ENCODE measurements at regions not wholly inside any gene's neighbourhood (a gene's known extent, or its start where the extent isn't known, plus 50 kb on each side); places are given as distances from the start of the nearest gene placed in this dataset.

DNA sequence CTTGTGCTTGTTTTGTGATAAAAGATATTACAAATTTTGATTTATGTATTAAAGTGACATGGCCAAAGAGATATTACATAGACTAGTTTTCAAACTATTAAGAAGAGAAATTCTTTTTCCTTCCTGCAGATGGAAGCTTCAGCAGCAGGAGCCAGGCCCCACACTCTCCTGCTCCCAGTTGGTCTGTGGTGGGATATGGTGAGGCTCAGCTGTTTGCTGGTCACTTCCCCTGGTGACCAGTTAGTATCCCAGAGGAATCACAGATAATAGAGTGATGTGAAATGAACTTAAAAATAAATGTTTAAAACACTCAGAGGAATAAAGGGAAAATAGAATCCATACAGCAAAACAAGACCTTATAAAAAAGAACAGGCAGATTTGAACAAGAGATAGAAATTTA is 154.7 kb downstream of the KTN1 start:
- no peak for DNase-seq

DNA sequence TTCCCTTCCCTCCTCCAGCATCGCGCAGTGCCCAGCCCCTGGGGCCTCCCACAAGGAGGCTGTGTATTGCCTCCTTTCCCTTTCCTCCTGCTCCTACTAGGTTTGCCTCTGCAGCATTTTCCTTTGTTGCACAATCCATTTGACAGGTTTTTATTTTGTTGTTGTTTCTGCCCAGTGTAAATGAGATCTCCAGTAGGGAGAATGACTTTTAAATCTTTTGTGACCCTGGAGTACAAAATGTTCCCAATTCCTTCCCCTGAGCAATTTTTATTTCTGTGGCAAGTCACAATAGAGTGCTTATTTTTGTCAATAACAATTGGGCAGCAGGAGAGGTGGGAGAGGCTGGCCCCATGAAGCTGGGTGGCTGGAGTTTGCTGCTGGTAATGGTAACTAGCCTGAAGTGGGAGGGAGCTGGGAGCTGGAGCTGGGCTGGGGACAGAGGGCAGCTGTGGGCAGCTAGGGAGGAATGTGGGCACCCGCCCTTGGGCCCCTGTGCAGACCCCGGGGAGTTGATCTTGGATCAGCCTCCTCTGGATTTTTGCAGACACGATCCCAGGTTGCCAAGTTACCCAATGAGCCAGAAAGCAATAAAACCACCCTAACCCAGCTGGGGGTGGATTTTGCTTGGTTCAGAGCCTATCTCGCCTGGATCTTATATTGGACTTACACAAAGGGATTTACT is 160.1 kb downstream of the KTN1 start:
- DNase-seq = no peak

DNA sequence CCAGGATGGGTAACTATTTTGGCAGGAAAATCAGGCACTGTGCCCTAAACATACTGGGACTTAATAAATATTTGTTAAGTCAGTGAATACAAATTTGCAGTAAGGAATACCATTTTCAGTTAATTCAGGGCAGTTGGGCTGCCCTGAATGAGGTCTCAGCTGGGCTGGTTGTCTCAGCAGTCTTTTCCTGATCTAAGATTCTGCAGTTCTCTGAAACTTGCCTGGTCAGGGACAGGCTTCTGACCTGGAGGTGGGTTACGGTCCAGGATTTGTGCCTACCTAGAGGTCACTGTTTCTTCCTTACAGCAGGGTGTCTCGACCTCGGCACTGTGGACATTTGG is 160.6 kb downstream of the KTN1 start:
- DNase-seq = no peak

DNA sequence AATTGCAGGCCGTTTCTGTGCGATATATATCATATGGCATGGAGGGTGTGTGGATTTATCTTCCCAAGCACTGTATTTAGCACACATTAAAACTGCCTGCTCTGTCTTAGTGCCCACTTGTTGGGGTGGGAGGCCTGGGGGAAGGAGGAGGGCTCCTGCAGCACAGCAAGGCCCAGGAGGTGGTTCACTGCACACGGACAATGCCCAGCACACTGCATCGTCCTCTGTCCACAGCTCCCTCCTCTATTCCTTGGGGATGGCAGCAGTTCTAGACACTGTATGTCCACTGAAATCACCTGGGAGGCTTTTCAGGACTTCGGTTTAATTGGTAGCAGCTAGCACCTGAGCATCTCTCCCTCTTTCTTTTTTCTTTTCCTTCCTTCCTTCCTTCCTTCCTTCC is 161.2 kb downstream of the KTN1 start:
- no peak for DNase-seq

DNA sequence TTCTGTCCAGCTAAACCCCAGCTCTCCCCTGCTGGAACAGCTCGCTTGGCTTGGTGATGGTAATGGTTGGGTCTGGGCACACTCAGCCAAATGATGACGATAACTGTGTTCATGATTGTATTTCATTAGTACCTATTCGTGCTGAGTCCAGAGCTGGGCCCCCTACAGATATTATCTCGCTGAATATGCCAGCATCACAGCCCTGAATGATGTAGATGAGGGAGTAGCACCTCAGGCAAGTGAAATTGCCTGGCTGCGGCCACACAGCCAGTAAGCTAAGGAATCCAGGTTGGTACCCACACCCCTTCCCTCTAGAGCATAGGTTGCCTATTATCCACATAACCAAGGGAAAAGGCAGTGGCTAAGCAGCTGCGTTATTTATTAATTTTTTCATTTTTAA is 163.5 kb downstream of the KTN1 start:
- DNase-seq = no peak

DNA sequence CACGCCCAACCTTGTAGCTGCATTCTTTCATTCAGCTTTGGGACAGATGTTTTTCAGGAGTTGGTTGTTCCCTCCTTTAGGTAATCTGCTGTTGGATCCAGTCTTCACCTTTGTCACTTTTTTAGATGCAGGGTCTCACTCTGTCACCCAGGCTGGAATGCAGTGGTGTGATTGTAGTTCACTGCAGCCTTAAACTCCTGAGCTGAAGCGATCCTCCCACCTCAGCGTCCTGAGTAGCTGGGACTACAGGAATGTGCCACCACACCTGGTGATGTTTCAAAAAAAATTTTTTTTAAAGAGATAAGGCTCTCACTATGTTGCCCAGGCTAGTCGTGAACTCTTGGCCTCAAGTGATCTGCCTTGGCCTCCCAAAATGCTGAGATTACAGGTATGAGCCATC is 164.3 kb downstream of the KTN1 start:
- DNase-seq = no peak

DNA sequence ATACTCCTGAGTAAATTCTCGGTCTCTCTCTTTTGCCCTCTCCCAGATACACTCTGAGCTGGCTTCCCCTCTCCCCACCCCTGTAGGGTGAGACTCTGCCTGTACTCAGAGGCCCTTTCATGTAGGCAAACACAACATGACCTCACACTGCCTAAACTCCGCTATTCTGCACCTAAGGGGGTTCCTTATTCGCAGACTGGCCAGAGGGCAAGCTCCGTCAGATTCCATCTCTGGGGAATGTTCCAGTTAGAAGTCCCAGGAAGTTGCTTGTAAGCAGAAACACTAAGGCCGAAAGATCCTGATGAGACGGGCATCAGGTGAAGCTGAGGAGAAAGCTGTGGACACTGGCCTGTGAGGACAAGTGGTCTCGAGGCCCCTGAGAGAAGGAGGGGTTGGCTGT is 165.9 kb downstream of the KTN1 start:
- DNase-seq = no peak

DNA sequence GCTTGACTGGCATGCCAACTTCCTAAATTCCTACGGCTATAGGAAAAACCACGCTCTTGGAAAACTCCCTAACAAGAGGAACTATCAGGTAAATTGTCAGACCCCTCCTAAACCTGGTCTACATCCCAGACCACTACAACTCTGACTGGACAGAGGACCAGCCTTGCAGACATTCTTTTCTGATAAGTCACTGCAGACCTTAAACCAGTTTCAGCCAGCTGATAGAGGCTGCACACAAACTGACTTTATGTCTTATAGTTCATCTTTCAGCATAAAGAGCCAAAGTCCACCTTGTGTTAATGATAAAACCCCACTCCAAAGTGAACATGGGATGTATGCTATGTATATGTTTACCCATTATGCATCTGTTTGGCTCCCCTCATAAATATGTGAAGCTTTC is 166.6 kb downstream of the KTN1 start:
- no peak for DNase-seq

DNA sequence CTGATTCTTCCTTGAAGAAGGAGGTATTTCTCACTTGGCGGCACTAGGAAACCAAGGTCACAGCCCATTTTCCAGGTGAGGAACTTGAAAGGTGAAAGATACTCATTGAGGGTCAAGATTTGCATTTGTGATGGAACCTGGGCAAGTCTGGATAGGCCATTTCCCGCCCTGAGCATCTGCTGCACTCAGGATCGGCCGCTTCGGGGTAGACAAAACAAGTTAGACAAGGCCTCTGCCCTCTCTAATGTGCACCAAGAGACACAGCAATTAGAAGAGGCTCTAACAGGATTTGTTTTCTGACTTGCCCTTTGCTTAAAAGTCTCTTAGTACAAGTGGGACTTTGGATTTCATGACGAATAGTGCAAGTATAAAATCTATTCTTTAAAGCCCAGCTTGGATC is 167.2 kb downstream of the KTN1 start:
- no peak for DNase-seq

DNA sequence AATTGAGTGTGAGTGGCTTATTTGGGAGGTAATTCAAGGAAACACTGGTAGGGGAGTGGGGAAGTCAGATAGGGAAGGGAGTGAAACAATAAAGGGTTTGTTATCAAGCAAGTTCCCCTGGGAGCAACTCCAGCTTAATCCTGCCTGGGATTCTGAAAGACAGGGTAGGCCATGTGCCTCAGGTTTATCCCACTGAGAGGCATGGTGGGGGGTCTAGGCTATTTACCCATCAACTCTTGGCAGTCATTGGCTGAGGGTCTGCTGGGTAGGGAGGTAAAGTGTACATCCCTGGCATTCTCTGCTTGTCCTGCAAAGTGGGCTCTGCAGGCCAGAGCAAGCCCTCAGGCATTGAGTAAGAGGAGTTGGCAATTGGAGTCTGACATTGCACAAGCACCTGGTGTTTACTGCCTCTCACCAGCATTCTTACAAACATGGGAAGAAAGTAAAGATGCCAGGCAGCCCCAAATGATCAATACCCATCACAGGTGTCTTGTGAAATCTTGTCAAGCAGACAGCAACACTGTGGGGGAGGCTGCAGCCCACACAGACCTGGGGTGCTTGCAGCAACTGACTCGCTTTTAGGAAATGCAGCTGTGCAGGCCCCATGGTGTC is 169.3 kb downstream of the KTN1 start:
- no peak for DNase-seq

DNA sequence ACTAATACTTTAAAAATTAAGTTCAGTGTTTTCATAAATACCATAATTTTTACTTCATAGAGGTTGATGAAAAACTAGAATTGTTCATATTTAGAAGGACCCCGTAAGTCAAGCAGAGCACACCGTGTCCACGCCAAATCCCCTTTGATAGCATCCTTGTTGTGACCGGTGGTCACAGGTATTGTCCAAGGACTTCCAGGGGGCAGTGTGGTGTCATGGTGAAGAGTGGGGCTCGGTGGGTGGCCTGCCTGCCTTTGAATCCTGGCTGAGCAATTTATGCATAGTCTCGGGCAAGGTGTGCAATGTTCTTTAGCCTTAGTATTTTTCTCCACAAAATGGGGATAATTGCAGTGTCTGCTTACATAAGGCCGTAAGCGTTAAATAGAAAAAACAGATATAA is 169.9 kb downstream of the KTN1 start:
- no peak for DNase-seq

DNA sequence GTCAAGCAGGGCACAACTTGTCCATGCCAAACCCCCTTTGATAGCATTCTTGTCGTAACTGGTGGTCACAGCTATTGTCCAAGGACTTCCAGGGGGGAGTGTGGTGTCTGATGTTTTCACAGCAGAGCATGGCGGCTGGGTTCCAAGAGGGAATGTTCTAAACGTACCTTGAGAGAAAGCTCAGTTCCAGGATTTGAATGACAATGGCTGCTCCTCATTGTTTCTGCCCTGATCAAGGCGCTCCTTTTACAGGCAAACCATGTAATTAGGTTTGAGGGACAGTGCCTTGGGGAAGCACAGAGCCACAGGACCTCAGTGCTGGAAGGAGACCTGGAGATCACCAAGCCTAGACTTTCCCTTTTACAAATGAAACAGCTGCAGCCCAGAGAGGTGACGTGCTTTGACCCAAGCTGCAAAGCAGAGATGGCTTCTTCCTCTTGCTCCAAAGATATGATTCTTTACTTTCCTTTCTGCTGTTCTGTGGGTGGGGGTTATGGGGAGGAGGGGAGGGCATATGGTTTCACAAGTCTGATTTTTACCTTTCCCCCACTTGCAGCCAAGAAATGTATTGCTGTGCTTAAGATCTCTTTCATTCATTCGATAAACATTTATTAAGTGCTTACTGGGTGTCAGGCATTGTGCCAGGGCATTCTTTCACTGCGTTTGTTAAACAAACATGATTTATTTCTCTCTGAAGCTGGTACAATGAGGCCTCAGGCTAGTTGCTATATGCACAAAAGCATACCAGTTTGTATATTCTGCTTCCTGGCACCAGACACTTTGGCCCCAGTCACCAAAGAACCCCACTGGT is 172.8 kb downstream of the KTN1 start:
- DNase-seq = no peak

DNA sequence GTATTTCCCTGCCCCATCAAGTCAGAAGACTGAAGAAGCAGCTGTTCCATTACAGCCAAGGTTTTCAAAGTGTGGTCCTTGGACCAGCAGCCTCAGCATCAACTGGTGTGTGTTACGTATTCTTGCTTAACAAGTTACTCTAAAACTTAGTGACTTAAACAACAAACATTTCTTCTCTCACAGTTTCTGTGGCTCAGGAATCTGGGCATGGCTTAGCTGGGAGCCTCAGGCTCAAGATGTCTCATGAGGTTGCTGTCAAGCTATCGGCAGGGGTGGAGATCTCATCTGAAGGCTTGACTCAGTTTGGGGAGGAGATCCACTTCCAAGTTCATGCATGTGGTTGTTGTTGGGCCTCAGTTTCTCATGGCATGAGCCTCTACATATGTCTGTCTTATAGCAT is 174.5 kb downstream of the KTN1 start:
- no peak for DNase-seq

DNA sequence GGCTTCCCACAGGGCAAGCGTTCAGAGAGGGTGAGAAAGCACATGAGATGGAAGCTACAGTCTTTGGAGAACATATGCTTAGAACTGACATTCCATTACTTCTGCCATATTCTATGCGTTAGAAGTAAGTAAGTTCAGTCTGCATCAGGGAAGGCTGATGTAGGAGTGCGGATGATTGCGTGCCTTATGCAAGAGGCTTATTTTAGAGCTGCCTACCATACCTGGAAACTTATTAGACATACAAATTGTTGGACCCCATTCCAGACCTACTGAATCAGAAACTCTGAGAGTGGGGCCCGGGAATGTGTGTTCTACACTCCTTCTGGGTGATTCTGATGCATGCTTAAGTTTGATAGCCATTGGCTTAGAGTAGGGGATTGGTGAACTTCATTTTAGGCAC is 174.9 kb downstream of the KTN1 start:
- DNase-seq = no peak

DNA sequence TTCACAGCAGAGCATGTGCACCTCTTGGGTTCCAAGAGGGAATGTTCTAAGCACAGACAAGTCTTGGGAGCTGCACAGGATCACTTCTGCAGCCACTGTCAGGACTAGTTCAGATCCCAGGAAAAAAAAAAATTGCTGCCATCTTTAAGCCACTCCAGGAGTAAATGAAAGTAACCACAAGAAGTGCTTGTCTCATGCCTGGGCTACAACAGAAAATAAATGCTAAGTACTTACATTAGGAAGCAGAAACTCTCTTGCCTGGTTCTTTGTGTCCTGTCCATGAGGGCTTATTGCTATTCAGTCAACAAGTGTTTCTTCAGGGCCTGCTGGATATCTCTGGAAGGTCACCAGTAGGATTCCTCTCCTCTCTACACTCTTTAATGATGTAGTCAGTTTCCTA is 176.1 kb downstream of the KTN1 start:
- DNase-seq = no peak

DNA sequence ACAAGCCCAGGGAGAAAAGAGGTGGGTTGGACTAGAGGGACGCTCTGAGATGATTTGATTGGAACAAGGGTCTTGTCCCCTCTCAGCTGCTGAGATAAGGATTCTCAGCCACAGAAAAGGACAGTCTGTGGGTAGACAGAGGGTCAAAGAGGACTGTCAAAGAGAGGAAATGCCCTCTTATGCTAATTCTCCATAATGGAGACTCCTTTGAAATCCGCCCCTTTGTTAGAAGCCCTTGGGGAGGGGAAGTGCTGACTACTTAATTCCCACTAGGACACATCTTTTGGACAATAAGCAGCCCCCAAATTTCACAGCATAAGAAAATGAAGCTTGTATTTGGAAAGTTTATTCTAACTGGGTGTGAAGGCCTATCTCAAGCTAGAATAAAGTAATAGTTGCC is 176.6 kb downstream of the KTN1 start:
- no peak for DNase-seq

DNA sequence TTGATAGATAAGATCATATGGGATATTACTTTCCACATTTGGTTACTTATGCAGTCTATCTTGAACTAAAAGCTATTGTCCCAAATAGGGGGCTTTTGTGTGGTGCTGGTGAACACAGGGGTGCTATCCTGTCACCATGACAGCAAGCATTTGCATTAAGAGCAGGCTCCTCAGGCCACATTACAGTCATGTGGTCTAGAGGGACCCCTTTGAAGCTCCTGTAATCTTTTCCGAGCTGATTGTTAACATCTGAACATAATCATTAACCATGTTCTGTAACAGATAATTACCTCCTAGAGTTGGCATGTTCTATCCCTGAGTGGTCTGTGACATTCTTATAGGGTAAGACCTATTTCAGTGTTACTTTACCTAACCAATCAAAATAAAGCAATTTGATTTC is 178.8 kb downstream of the KTN1 start:
- DNase-seq = no peak

DNA sequence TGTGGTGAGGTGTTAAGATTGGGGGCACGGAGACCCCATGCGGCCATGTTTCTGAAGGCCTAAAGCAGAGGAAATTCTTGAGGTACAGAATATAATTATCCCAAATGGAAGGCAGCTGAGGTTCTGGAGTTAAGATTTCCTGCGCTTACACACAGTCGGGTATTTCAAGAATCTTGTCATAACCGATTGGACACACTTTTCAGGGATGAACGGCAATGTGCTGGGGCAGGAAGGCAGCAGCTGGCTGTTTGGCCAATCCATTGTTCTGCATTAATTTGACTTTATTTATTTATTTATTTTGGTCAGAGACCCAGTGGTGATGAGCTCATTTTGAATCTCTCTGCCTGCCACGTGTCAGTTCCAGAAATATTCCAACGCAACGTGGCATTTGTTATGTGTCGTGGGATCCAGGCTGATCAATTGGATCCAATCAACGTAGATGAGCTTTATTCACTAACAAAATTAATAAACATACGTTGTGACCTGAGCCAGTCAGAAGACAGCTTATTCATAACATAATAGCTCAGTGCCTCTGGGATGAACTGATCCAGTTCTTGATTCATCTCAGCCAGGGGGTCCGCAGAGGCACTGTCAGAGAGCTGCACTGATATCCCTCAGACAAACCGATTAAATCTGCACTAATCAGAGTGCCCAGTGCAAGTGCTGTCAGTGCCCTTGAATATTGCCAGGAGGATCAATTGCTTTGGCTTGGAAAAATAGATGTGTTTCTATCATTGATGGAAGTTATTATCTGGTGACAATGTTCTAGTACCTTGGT is 181.0 kb downstream of the KTN1 start:
- DNase-seq = no peak

DNA sequence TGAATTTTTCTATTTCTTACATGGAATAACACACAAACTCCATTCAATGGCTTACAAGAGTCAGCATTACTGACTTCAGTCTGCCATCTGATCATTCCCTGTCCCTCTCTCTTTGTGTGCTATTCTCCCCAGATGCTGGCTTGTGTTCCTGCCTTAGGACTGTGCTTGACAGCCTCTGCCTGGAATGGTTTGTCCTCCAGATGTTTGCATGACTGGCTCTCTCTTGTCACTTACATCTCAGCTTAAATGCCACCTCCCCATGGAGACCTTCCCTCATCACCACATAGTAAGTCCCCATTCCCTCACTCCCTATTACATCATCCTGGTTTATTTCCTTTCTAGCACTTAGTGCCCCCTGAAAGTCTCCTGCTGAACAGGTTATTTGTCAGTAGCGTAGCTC is 181.6 kb downstream of the KTN1 start:
- DNase-seq = no peak

DNA sequence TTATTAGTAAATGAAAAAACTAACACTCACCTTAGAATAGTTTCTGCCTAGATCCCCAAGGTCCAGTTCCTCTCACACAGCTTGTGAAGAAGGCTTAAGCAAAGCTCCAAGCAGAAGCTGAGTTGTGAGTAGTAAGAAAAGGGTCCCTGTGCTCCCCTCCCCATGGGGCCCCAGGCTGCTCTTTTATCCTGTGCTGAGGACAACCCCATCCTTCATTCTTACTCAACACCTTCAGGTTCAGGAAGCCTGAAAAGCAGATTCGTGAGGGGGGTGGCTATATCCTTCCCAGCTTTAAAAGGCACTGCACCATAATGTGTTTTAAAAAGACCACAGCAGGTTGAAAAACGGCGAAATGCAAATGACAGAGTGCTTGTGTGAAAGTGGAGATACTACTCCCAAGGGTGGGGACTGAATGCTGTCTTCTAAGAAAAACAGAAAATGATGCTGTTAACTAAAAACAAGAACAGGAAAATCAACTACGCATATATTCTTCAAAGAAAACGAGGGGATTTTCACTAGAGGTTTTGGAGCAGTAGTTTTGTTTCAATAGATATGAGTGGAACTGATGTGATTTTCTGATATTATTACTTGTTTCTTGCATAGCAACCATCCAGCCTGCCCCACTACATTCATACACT is 182.7 kb downstream of the KTN1 start:
- DNase-seq = no peak

DNA sequence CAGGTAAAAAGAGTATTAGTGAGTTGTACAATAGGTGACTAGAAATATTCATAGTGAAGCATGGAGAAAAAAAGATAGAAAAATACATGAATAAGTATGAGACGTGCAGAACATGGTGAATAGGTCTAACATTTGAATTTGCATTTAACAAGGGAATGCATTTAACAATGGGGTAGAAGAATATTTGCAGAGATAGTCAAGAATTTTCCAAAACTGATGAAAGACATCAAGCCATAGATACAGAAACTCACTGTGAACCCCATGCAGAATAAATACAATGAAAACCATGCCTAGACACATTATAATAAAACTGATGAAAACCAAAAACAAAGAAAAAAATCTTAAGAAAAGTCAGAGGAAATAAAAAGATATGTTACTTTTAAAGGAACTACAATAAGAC is 184.8 kb downstream of the KTN1 start:
- no peak for DNase-seq

DNA sequence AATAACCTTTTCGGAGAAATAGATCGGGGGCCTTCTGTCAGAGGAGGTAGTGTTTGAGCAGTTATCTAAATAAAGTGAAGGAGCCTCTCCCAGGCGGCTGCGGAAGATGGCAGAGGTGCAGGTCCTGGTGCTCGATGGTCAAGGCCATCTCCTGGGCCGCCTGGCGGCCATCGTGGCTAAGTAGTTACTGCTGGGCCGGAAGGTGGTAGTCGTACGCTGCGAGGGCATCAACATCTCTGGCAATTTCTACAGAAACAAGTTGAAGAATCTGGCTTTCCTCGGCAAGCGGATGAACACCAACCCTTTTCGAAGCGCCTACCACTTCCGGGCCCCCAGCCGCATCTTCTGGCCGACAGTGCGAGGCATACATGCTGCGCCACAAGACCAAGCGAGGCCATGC is 186.1 kb downstream of the KTN1 start:
- DNase-seq = no peak

DNA sequence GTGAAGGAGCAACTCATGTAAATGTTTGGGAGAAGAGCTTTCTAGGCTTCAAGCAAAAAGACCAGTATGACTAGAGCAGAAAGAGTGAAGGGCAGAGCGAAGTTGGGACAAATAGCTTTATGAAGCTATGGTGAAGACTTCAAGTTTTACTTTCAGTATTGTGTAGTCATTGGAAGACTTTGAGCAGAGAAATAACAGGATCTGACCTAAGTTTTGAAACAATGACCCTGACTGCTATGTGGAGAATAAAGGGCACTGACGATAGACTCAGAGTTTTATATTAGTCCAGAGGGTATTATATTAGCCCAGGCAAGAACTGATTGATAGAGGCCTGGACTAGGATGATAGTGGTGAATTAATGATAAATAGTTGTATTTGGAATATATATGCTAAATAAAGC is 187.3 kb downstream of the KTN1 start:
- no peak for DNase-seq
